Nephron (organoid): ENCODE measurements at regions not wholly inside any gene's neighbourhood (a gene's known extent, or its start where the extent isn't known, plus 50 kb on each side); places are given as distances from the start of the nearest gene placed in this dataset.

Source experiments
- H3K27ac Mint-ChIP-seq, 3 experiments: 2 replicates each; pipeline ENCODE4 v1.8.0; 2020; ENCODE audit warnings: mixed read lengths in 3 of 3, mild to moderate bottlenecking in 2 of 3, moderate library complexity in 1 of 3
- H3K27me3 Mint-ChIP-seq: 2 replicates; pipeline ENCODE4 v1.8.0; 2021; ENCODE audit warnings: low read depth, mild to moderate bottlenecking, moderate library complexity, mixed read lengths
- H3K36me3 Mint-ChIP-seq: 2 replicates; pipeline ENCODE4 v1.8.0; 2020; ENCODE audit warnings: low read depth, mixed read lengths
- H3K4me1 Mint-ChIP-seq: 2 replicates; pipeline ENCODE4 v1.8.0; 2020; ENCODE audit warnings: mixed read lengths
- H3K4me3 Mint-ChIP-seq, 3 experiments: 2 replicates each; pipeline ENCODE4 v1.8.0; 2020; ENCODE audit warnings: mild to moderate bottlenecking in 3 of 3, mixed read lengths in 3 of 3, moderate library complexity in 2 of 3
- H3K9me3 Mint-ChIP-seq: 2 replicates; pipeline ENCODE4 v1.8.0; 2020; ENCODE audit warnings: mixed read lengths
- CTCF ChIP-seq, 3 experiments: fragments of 200-600 bp; sonication (generic); IDR thresholded peaks; one replicate each; pipeline ENCODE4 v1.5.0; 2021; ENCODE audit warnings: antibody characterized with exemption in 3 of 3; ENCODE audit not compliant: unreplicated experiment in 3 of 3

- H3K4me3 Mint-ChIP-seq: no peak overlapping the region
- no peaks in the 10 kb centered on the region for H3K36me3 Mint-ChIP-seq
- TF ChIP-seq CTCF (IDR thresholded peaks at IDR 0.05; ENCODE audit: unreplicated experiment in 3 of 3): no peak
- H3K27me3 Mint-ChIP-seq: peaks cover 4% of the 10 kb centered on the region
- peak overlapping the region in 1 of 3 experiments; percentile 3 for H3K27ac Mint-ChIP-seq
- no peaks in the 10 kb centered on the region for H3K9me3 Mint-ChIP-seq
- H3K4me1 Mint-ChIP-seq: peaks cover 7% of the 10 kb centered on the region
Measured at GRCh38 chr11:37087650-37088572, 489.9 kb upstream of the RAG2 start.

DNA sequence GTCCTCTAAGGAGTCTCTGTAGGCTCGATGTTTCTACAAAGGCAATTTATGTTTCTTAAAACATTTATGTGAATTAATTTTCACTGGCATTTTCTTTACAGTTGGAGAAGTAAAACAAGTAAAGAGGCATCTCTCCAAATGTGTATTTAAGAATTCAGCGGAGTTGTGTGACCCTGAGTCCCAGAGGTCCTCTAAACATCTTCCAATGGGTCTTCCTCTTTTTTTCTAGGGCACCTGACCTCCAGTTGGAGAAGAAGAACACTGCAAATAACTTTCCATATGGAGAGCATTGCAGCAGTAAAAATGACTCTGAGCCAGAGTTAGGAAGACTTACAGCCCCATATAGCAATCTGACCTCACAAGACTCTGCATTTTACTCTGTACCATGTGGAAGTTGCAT, 480.5 kb upstream of the RAG2 start:
- H3K27ac Mint-ChIP-seq: peak overlapping the region in 2 of 3 experiments; percentile 4 to 54
- no peak for TF ChIP-seq CTCF (IDR thresholded peaks at IDR 0.05; ENCODE audit: unreplicated experiment in 3 of 3)
- no peaks in the 10 kb centered on the region for H3K9me3 Mint-ChIP-seq
- no peaks in the 10 kb centered on the region for H3K36me3 Mint-ChIP-seq
- no peaks in the 10 kb centered on the region for H3K4me1 Mint-ChIP-seq
- H3K4me3 Mint-ChIP-seq: no peak overlapping the region
- peaks cover 4% of the 10 kb centered on the region for H3K27me3 Mint-ChIP-seq

DNA sequence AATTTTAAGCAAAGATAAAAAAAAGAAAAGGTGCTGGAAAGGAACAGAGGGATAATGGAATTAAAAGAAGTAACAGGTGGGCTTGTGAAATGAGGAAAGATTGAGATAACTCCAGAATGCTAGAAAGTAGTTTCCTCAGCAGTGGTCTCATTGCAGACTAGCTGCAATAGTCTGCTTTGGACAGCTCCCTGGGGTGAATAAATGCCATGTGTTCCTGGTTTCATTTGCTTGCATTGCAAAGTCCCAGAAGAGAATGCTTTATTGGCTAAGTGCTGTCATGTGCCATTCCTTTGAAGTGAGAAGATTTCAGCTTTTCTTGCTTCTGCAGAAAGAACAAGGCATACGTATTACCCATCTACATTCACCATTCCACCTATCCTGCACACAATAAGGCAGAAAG, 478.8 kb upstream of the RAG2 start:
- H3K36me3 Mint-ChIP-seq: no peaks in the 10 kb centered on the region
- no peaks in the 10 kb centered on the region for H3K9me3 Mint-ChIP-seq
- no peak overlapping the region for H3K4me3 Mint-ChIP-seq
- TF ChIP-seq CTCF (IDR thresholded peaks at IDR 0.05; ENCODE audit: unreplicated experiment in 3 of 3): no peak
- peaks cover 3% of the 10 kb centered on the region for H3K27me3 Mint-ChIP-seq
- no peak overlapping the region for H3K27ac Mint-ChIP-seq
- no peaks in the 10 kb centered on the region for H3K4me1 Mint-ChIP-seq

DNA sequence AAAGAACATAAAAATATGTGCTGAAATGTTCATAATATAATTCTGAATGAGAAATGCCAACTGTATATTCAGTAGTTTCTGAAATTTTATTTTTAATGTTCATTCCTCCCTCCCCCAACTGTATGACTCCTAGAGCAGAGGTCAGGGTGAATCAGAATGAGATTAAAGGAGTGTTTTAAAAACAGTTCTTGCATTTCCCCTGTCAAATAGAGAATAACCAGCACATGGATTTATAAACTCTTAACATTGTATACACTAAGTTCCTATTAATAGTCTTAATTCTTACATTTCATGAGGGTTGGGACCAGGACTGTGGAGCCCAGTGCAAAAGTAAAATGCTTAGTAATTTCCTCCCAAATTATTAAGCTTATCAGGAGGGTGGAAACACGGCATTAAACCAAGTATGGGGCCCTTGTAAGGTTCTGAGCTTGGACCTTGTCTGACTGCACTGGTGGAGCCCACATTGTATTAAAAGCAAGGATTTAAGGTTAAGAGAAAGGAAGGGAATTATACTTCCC, 474.6 kb upstream of the RAG2 start:
- H3K27ac Mint-ChIP-seq: peak overlapping the region in 1 of 3 experiments; percentile 13
- no peaks in the 10 kb centered on the region for H3K4me1 Mint-ChIP-seq
- no peak overlapping the region for H3K4me3 Mint-ChIP-seq
- H3K36me3 Mint-ChIP-seq: no peaks in the 10 kb centered on the region
- no peaks in the 10 kb centered on the region for H3K9me3 Mint-ChIP-seq
- no peak for TF ChIP-seq CTCF (IDR thresholded peaks at IDR 0.05; ENCODE audit: unreplicated experiment in 3 of 3)
- H3K27me3 Mint-ChIP-seq: peaks cover 3% of the 10 kb centered on the region

- no peaks in the 10 kb centered on the region for H3K9me3 Mint-ChIP-seq
- no peaks in the 10 kb centered on the region for H3K4me1 Mint-ChIP-seq
- no peak for TF ChIP-seq CTCF (IDR thresholded peaks at IDR 0.05; ENCODE audit: unreplicated experiment in 3 of 3)
- no peak overlapping the region for H3K4me3 Mint-ChIP-seq
- H3K27ac Mint-ChIP-seq: no peak overlapping the region
- H3K27me3 Mint-ChIP-seq: no peaks in the 10 kb centered on the region
- H3K36me3 Mint-ChIP-seq: no peaks in the 10 kb centered on the region
Measured at GRCh38 chr11:37050311-37050710, 452.3 kb upstream of the RAG2 start.
